HG03039 (cell line): ENCODE measurements at regions not wholly inside any gene's neighbourhood (a gene's known extent, or its start where the extent isn't known, plus 50 kb on each side); places are given as distances from the start of the nearest gene placed in this dataset.

Experiments
- ATAC-seq: cut with Tn5 transposase; IDR thresholded peaks from one replicate; pipeline ENCODE4 v1.9.1; 2021; ENCODE audit warnings: mild to moderate bottlenecking, moderate library complexity; ENCODE audit not compliant: unreplicated experiment

DNA sequence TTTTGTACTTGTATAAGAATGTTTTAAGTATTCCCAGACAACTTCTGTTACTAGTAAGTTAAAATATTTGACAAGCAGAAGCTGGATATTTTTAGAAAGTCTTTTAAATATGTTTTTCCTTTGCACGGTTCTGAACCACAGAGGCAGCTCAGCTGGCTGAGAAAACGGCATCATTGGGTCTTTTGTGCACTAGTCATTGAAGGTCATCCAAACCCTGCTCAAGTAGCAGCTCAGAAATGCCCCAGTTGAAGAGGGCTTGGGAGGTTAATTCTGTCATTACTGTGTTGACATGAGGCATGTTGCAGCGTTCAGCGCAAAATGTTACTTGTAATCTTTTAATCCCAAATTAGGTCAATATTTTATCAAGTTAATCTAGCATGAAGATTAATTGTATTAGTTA lies 383.7 kb upstream of the FAM241A start:
- ATAC-seq = no peak

DNA sequence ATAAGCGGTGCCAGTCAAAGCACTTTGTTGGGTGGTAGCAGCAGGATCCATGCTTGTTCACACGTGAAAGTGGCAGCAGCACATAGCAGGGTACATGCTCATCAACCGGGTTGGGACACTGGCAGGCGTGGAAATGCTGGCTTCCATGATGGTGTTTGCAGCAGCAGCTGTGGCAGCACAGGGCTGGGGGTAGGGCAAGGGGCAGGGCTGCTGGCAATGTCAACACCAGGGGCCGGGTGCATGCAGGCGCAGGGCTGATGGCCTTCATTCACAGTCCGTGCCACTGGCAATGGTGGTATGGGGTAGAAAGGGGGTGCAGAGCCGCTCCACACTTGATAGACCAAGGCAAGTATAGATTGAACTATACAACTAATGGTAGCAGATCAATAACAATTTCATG lies 374.7 kb upstream of the FAM241A start:
- no peak for ATAC-seq

DNA sequence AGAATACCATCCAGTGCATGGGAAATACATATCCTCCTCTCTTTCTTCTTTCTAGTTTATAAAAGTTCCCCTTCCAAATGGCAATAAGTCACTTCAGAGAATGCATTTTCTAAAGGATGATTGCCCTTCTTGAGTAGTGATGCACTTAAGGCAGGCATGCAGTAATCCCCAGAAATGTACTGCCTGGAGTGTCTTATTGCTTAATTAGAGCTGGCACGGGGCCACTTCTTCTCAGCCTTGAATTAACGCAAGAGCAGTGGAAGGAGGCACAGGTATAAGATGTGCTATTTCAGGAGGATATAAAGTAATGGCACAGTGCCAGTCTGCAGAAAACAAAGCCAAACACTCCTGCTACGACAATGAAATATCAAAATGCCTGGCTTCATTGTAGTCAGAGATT lies 371.4 kb upstream of the FAM241A start:
- no peak for ATAC-seq

DNA sequence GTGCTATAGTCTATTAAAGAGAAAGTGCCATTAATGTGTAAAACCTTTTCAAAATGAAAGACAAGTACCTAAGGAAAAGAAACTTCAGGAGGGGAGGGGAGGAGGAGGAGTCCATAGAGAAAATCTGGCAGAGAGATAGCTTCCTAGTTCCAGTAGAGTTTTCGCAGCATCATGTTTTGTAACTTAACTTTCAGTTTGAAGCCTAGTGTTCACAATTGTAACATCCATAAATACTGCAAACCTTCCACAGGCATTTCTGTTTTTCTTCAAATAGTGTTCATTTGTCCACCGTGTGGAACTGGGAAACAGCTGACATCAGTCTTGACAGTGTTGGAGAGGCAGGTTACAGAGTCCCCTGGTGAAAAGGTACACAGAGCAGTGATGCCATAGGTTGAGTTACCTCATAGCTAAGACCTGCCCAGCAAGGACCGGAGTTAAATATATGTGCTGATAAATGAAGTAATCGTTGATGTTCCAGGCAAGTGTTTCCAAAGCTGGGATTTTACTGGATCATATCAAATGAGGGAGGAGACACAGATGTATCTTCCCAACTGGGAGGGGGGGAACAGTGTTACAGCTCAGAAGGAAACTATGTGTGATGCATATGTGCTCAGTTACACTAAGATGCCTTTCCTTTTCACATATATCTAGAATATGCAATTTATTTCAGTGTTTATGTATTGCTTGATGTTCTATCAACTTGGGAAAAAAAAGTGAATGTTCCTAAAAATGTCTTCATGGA lies 369.5 kb upstream of the FAM241A start:
- ATAC-seq = no peak

DNA sequence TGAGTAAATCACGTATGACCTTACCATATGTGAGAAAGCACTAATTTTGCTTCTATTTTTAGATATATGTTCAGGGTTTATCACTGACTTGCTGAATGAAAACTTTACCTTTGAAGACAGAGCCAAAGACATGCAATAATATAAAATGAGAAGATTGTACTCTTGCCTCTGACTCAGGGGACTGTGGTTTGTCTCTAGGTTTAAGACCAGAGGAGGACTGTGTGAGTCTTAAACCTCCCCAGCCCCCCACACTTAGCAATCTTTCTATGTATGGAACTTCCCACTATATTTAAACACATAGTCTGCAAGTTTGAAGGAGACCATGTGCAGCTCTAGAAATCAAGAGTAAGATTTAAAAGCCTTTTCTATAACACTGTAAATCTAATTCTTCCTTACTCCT lies 368.7 kb upstream of the FAM241A start:
- ATAC-seq = no peak

DNA sequence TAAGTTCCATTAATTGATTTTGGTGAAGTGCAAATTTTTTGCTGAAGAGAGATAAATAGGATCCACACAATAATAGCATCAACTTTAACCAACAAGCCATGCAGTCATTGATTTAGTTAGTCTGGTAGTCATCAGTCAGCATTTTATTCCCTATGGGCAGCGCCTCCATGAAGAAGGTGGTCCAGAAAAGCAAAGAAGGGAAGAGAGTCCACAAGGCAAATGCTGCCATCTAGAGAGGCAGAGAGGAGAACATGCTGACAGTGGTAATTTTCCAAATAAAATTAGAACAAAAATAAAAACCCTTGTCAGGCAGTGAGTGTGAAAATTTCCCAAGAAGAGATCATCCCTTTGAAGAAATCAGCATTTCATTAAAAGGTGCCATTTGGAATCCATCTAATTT lies 366.7 kb upstream of the FAM241A start:
- no peak for ATAC-seq

DNA sequence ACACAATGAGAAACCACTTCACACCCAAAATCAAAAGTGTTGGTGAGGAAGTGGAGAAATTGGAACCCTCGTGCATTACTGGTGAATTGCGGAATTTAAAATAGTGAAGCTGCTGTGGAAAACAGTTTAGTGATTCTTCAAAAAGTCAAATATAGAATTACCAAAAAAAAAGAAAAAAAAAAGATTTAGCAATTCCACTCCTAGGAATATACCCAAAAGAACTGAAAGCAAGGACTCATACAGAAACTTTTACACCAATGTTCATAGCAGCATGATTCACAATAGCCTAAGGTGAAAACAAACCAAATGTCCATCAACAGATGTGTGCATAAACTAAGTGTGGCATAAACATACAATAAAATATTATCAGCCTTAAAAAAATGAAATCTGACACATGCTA lies 364.3 kb upstream of the FAM241A start:
- no peak for ATAC-seq

DNA sequence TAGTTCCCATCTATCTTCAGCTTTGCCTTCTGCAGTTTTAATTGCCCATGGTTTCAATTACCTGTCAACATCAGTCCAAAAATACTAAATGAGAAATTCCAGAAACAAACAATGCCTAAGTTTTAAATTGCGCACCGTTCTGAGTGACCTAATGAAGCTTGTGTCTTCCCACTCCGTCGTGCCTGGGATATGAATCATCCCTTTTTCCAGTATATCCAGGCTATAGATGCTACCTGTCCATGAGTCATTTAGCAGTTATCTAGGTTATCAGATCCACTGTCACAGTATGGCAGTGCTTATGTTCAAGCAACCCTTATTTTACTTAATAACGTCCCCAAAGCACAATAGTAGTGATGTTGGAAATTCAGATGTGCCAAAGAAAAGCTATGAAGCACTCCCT lies 363.6 kb upstream of the FAM241A start:
- no peak for ATAC-seq

DNA sequence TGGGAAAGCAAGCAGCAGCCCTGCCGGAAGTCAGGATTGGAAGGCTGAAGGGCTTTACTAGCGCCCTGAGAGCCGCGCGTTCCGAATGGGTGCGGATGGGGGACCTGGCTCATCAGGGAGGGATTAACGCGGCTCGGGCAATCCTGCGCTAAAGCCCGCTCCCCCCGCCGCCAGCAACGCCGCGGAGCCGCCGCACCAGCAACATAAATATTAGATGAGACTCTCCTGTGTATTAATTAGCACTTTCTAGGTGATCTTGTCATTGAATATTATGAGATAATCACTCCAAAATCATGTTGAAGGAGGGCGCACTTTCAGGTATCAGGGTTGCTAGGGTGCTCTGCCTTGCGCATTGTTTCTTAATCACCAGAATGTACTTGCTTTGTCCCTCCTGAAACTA lies 357.2 kb upstream of the FAM241A start:
- ATAC-seq = no peak

DNA sequence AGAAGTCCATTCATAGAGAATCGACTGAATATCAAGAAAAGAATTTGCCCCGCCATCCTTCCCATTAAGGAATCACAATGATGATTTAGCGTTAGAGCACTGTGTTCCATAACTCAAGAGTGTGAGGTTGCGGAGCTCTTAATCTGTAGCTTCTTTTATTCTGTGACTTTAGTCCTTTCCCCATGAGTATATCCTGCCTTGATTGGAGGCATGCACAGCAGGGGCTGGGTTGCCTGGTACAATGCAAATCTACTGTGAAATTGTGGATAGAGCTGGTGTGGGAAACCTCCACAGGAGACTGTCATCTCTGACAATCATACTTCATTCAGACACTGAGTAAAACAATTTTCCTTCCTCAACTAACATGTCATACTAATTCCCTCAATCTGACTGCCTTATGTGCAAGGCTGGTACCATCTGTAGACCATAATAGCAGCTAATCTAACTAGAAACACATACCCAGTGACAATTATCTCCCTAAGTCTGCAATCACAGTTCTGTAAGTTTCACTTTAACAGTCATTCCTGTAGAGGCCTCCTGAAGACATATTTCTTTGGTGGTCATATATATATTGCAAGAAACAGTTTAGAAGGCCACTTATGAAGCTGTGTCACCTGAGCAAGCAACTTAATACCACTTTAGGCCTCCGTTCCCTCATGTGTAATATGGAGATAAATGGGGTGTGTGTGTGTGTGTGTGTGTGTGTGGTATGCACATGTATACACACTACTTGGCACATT lies 355.2 kb upstream of the FAM241A start:
- no peak for ATAC-seq

DNA sequence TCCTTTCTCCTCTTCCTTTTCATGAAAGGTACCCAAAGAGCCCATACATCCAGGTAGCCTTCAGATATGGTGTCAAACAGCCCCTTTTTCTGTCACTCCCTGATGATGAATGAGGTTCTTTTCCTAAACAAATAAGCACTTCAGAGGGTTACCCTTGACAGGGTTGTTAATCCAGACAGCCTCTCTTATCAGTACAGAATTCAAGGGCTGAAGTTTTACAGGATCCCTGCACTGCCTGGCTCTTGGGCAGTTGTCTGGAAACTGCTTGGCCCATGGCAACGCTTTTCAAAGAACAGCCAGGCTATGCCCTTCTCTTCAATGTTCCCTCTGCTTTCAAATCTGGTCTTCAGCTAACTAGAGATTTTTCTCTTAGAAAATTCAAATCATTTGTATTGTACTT lies 352.6 kb upstream of the FAM241A start:
- ATAC-seq = no peak

DNA sequence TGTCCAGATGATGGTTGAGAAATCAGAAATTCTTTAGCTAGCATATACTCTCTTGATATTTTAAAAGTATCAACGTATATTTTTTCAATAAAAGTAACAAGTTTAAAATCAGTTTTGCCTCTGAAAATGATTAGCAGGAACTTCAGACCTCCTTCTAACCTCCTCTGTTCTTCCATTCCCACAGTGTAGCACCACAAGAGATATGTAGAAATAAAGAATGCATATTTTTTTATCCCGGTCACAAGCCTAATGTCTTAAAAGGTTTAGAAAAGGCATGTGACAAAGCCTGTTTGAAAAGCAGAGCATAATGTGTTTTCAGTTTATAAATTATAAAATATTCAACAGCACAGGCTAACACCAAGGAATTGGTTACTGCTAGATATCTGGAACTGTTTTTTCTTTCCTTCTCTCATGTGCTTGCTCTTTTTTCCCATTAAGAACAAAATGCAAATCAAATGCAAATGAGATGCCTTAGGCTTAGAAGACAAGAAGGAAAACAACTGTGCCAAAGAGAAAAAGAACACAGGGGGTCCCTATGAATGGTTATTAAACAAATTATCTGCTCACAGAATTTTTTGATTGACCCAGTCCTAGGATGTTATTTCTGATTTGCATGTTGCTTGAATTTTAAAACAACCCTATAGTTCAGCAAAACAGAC lies 351.7 kb upstream of the FAM241A start:
- ATAC-seq = no peak

DNA sequence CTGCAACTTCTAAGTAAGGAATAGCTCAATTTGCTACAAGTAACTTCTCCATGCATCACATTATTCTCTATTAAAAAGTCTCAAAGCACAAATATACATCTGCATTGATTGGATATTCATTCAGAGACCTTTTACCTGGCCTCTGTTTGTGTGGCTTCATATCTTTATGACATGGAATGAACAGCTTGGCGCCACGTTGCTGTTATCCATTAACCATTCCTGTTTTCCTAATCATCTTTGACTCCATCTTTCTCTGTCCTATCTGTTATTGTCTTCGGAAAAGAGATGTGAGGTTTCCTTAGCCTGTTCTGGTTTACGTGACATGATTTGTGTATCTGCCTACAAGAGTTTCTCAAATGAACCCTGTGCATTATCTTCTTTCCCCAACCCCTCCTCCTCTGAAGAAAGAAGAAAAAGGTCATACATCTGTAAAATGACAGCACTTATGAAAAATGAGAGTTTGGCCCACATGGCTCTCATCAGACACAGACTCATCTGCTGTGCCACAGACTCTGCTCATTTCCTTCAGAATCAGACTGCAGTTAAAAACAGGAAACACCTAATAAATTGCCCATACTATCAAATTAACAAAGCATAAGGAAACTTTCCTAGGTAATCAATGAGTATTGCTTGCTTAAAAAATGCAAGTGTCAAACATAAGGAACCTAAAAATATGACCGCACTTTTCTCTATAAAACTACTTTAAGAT lies 347.6 kb upstream of the FAM241A start:
- no peak for ATAC-seq

DNA sequence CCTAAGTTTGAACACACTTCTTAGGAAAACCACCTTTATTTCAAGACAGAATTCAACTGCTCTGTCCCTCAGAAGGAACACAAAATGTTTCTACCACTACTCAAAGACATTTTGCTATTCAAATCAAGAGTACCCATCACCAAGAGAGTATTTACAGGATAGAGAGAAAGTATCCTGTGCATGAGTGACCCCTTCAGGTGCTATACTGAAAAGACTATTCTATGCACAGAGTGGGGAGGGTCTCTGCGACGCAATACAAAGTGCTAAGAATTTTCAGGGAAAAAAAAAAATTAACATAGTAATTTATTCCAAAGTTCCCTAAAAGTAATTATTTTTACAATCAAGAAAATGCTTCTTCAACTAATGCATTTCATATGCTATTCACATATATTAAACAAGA lies 346.4 kb upstream of the FAM241A start:
- no peak for ATAC-seq

DNA sequence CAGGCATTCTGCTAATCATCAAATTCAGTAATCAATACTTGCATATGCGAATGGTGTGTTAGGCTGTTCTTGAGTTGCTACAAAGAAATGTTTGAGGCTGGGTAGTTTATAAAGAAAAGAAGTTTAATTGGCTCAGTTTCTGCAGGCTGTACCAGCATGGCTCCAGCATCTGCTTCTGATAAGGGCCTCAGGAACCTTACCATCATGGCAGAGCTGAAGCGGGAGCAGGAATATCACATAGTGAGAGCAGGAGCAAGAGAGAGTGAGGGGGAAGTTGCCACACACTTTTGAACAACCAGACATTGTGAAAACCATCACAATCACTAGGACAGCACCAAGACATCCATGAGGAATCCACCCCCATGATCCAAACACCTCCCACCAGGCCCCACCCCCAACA lies 344.7 kb upstream of the FAM241A start:
- no peak for ATAC-seq

DNA sequence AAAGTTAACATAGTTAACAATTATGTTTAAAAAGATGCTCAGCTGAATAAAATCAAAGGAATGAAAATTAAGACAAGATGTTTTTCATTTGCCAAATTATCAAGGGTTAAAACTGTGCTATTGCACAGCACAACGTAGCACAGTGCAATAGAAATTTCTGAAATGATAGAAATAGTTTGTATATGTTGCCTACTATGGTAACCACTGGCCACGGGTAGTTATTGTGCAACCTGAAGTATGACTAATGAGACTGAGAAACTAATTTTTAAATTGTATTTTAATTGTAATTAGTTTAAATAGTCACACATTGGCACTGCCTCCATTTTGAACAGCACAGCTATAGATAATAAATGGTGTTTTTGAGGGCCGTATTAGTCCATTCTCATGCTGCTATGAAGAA lies 343.1 kb upstream of the FAM241A start:
- ATAC-seq = no peak

DNA sequence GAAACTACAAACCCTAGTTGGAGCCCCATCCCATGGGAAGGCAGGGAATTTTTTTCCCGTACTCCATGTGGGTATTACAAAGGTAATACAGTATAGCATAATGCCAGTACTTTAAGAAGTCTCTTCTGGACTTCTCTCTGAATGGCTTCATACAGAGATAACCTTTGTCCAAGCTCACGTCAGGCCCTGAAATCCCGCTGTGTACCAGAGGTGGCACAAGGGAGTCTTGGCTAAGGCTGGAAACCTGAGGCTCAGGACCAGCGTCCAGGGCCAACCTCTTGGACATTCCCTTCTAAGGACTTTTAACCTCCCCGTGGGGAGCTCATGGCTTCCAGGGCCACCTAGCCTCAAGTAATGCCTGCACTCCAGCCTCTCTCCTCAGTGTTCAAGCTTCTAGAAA lies 338.9 kb upstream of the FAM241A start:
- no peak for ATAC-seq

DNA sequence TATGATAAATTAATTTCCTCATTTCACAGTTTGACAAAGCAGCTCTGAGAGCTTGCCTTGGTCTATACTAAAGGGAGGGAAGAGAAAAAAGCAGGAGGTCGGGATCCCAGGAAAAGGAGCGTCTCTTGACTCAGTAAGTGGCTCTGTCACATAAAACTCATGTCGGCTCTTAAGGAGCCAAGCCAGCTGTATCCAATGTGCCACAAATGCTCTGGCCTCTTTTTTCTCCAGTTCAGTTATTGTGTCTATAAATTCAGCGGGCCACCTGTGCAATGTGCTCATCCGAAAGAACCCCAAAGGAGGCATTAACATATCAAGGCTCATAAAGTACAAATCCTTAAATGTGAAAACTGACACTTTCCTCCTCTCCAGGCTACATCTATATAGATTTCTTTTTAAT lies 337.7 kb upstream of the FAM241A start:
- ATAC-seq = no peak

DNA sequence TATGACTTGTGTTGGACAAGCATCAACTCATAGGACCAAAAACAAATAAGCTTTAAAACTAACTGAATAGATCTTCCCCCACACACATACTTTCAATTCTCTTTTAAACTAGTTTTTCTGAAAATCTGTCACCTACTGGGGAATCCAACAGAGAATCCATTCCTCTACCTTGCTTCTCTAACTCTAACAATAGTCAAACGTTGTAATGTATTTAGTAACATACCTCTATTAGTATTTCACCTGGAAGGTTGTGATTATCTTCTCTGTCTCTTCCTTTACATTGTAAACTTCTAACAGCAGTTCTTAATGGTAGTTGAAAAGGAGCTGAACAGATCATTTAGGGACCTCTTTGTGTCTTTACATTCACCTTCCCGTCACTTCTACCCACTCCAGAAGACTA lies 337.1 kb upstream of the FAM241A start:
- ATAC-seq = no peak

DNA sequence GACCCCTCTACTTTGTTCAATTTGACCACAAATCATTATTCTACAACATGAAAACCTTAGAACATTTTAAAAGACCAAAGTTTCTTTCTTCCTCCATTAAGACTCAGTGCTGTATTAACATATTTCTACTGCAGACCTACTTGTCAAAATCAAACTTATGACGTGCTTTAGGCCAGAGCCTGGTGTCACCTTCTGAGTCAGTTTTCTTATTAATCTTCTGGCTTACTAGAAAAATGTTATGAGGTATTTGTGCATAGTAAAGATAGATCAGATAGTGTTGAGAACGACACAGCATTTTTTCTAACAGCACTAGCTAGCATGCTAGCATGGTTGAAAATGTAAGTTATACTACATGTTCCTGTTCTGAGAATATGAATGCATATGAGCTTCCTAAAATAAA lies 333.6 kb upstream of the FAM241A start:
- ATAC-seq = no peak

DNA sequence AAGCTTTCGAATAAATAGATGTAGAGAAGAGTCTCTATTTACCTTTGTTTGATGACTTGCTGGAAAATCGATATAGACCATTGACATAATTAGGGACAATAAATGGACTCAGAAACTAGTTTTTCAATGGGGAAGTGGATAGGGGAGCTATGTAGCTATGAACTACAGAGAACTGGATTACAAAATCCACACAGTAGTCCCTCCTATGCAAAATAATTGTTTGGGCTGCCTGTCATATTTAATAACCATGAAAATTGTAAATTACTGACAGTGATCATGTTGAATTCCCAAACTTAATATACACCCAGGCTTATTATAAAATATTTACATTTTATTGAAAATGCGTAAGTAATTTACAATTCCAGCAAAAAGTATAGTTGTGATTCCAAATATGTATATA lies 333.1 kb upstream of the FAM241A start:
- ATAC-seq = no peak

DNA sequence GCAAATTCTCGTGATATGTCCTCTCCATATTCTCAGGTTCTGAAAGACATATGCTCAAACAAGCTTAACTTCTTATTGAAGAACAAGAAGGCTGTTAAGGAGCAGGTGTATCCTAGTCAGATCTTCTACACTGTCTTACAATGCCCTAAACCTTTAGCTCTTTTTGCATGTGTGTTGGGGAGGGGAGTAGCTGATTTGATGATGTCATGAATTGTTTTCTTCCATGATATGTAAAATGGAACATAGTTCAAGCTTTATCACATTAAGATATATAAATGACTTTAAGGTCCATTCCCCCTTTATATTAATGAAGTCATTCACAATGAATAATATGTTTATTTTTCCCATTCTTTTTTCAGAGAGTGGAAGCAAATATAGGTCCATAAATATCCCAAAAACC lies 332.5 kb upstream of the FAM241A start:
- no peak for ATAC-seq
